ENCODE measurements at regions not wholly inside any gene's neighbourhood (a gene's known extent, or its start where the extent isn't known, plus 50 kb on each side); places are given as distances from the start of the nearest gene placed in this dataset.

- ChIA-PET CTCF (no interaction called here), POLR2A (no interaction called here)
- no peaks in the 10 kb centered on the region for H3K4me1 ChIP-seq
- DNase-seq = no peak
- no peak overlapping the region for H3K4me3 ChIP-seq (ENCODE audit: low read depth, low read length)
- no peaks in the 10 kb centered on the region for H3K27me3 Mint-ChIP-seq (ENCODE audit: insufficient read depth, unreplicated experiment)
- intact Hi-C loops (cut with micrococcal nuclease; ENCODE audit: unreplicated experiment) = no loop called here
- no peak for TF ChIP-seq CTCF (IDR thresholded peaks at IDR 0.05; ENCODE audit: insufficient read depth in 1 of 2, low read depth in 1 of 2, low read length in 1 of 2, severe bottlenecking in 1 of 2, unreplicated experiment in 1 of 2)
- H3K36me3 ChIP-seq (ENCODE audit: control insufficient read depth, insufficient read depth, low read length) = no peaks in the 10 kb centered on the region
- H3K4me1 Mint-ChIP-seq (ENCODE audit: low read depth, unreplicated experiment) = no peaks in the 10 kb centered on the region
- H3K27me3 ChIP-seq (replicated peaks; ENCODE audit: control insufficient read depth, insufficient read depth, low read length) = no peaks in the 10 kb centered on the region
- H3K4me3 Mint-ChIP-seq (ENCODE audit: unreplicated experiment) = no peak overlapping the region
- no peaks in the 10 kb centered on the region for H3K9me3 Mint-ChIP-seq (ENCODE audit: unreplicated experiment)
- H3K36me3 Mint-ChIP-seq (ENCODE audit: insufficient read depth, unreplicated experiment) = no peaks in the 10 kb centered on the region
- no TSS peak for BruUV-seq (replicated peaks)
- no peak overlapping the region for H3K27ac Mint-ChIP-seq (ENCODE audit: unreplicated experiment)
- no peaks in the 10 kb centered on the region for H3K9me3 ChIP-seq
These were observed 1011.3 kb upstream of the CELF4 start for GRCh38 chr18:38576916-38577315.

DNA sequence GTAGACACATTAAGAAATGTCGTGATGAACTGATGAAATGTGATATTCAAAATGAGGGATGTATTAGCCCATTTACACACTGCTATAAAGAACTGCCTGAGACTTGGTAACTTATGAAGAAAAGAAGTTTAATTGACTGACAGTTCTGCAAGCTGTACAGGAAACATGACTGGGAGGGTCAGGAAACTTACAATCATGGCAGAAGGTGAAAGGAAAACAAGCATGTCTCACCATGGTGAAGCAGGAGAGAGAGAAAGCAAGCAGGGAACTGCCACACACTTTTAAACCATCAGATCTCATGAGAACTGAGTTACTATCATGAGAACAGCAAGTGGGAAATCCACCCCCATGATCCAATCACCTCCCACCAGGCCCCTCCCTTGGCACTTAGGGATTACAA, 1010.8 kb upstream of the CELF4 start:
- intact Hi-C loops (cut with micrococcal nuclease; ENCODE audit: unreplicated experiment) = no loop called here
- H3K4me1 ChIP-seq = no peaks in the 10 kb centered on the region
- no peaks in the 10 kb centered on the region for H3K27me3 Mint-ChIP-seq (ENCODE audit: insufficient read depth, unreplicated experiment)
- no peaks in the 10 kb centered on the region for H3K36me3 Mint-ChIP-seq (ENCODE audit: insufficient read depth, unreplicated experiment)
- H3K9me3 Mint-ChIP-seq (ENCODE audit: unreplicated experiment) = no peaks in the 10 kb centered on the region
- ChIA-PET CTCF (no interaction called here), POLR2A (no interaction called here)
- H3K4me1 Mint-ChIP-seq (ENCODE audit: low read depth, unreplicated experiment) = no peaks in the 10 kb centered on the region
- H3K27me3 ChIP-seq (replicated peaks; ENCODE audit: control insufficient read depth, insufficient read depth, low read length) = no peaks in the 10 kb centered on the region
- no TSS peak for BruUV-seq (replicated peaks)
- no peaks in the 10 kb centered on the region for H3K9me3 ChIP-seq
- no peak overlapping the region for H3K4me3 ChIP-seq (ENCODE audit: low read depth, low read length)
- no peaks in the 10 kb centered on the region for H3K36me3 ChIP-seq (ENCODE audit: control insufficient read depth, insufficient read depth, low read length)
- no peak for TF ChIP-seq CTCF (IDR thresholded peaks at IDR 0.05; ENCODE audit: insufficient read depth in 1 of 2, low read depth in 1 of 2, low read length in 1 of 2, severe bottlenecking in 1 of 2, unreplicated experiment in 1 of 2)
- DNase-seq = no peak
- no peak overlapping the region for H3K27ac Mint-ChIP-seq (ENCODE audit: unreplicated experiment)
- no peak overlapping the region for H3K4me3 Mint-ChIP-seq (ENCODE audit: unreplicated experiment)

DNA sequence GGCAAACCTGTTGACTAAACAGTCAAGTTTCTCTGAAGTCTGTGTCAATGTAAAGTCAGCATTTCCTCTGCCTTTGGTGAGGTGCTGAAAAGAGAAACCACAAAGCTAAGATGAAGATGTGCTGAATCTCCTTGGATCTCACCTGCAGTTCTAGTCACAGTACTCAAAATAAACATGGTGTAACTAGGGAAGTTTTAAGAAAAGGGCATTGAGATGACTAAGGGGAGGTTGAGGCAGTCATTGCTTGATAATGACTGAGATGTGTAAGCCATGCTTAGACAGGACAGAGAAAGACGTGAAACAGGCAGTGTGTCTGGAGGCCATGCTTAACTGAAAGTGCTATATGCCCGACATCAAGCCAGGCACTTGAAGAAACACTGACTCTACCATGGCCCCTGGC, 1010.0 kb upstream of the CELF4 start:
- no peak for TF ChIP-seq CTCF (IDR thresholded peaks at IDR 0.05; ENCODE audit: insufficient read depth in 1 of 2, low read depth in 1 of 2, low read length in 1 of 2, severe bottlenecking in 1 of 2, unreplicated experiment in 1 of 2)
- H3K9me3 Mint-ChIP-seq (ENCODE audit: unreplicated experiment) = no peaks in the 10 kb centered on the region
- no peaks in the 10 kb centered on the region for H3K27me3 Mint-ChIP-seq (ENCODE audit: insufficient read depth, unreplicated experiment)
- no peaks in the 10 kb centered on the region for H3K36me3 Mint-ChIP-seq (ENCODE audit: insufficient read depth, unreplicated experiment)
- no peak for DNase-seq
- ChIA-PET POLR2A (no interaction called here), CTCF (no interaction called here)
- intact Hi-C loops (cut with micrococcal nuclease; ENCODE audit: unreplicated experiment) = no loop called here
- Histone ChIP-seq H3K4me3 (ENCODE audit: low read depth, low read length) (no peak overlapping the region), H3K36me3 (ENCODE audit: control insufficient read depth, insufficient read depth, low read length) (no peaks in the 10 kb centered on the region), H3K4me1 (no peaks in the 10 kb centered on the region), H3K9me3 (no peaks in the 10 kb centered on the region), H3K27me3 (replicated peaks; ENCODE audit: control insufficient read depth, insufficient read depth, low read length) (no peaks in the 10 kb centered on the region)
- H3K4me3 Mint-ChIP-seq (ENCODE audit: unreplicated experiment) = no peak overlapping the region
- H3K4me1 Mint-ChIP-seq (ENCODE audit: low read depth, unreplicated experiment) = no peaks in the 10 kb centered on the region
- H3K27ac Mint-ChIP-seq (ENCODE audit: unreplicated experiment) = no peak overlapping the region
- no TSS peak for BruUV-seq (replicated peaks)

All from Caco-2 (cell line).